OCI-LY3 (cell line): ENCODE measurements at regions not wholly inside any gene's neighbourhood (a gene's known extent, or its start where the extent isn't known, plus 50 kb on each side); places are given as distances from the start of the nearest gene placed in this dataset.

Experiments used
- EZH2phosphoT487 ChIP-seq: fragments of 200-600 bp; shearing (Covaris generic); IDR thresholded peaks from 2 replicates; pipeline ENCODE4 v1.6.1; 2018; ENCODE audit warnings: antibody characterized with exemption, mixed run types, low read depth
- TF ChIP-seq, protein P1 (sequence below): fragments of 200-600, 300-600 bp; sonication (generic); IDR thresholded peaks from 2 replicates; pipeline ENCODE4 v1.5.1; 2014; ENCODE audit warnings: antibody characterized with exemption, low read length, low read depth

- TF ChIP-seq, protein P1, sequence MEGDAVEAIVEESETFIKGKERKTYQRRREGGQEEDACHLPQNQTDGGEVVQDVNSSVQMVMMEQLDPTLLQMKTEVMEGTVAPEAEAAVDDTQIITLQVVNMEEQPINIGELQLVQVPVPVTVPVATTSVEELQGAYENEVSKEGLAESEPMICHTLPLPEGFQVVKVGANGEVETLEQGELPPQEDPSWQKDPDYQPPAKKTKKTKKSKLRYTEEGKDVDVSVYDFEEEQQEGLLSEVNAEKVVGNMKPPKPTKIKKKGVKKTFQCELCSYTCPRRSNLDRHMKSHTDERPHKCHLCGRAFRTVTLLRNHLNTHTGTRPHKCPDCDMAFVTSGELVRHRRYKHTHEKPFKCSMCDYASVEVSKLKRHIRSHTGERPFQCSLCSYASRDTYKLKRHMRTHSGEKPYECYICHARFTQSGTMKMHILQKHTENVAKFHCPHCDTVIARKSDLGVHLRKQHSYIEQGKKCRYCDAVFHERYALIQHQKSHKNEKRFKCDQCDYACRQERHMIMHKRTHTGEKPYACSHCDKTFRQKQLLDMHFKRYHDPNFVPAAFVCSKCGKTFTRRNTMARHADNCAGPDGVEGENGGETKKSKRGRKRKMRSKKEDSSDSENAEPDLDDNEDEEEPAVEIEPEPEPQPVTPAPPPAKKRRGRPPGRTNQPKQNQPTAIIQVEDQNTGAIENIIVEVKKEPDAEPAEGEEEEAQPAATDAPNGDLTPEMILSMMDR: no peak
- no peak for TF ChIP-seq EZH2phosphoT487
Observed at GRCh38 chr3:67083277-67083676, 85.2 kb downstream of the KBTBD8 start.
